ENCODE measurements at regions not wholly inside any gene's neighbourhood (a gene's known extent, or its start where the extent isn't known, plus 50 kb on each side); places are given as distances from the start of the nearest gene placed in this dataset.

DNA sequence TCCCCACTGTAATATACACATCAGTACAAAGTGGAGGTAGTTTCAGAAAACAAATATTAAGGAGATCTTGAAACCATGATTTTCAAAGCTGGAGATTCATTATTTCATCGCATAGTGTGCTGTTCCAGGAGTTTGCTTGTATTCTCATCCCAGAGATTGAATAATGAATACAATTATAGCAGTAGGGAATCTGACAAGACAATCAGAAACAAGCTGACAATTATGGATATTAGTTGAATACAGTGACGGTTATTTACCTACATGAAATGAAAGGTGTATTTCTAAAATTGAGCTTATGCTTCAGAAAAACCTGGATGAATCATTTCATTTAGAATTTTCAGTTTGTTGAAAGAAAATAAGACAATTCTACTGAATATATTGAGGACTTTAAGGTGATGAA is 2119.0 kb downstream of the MRPL39 start:
- WGBS (ENCODE audit: extremely low coverage, insufficient coverage, low lambda C conversion rate) = no CpG with 5 or more reads among the region's 2 CpGs

DNA sequence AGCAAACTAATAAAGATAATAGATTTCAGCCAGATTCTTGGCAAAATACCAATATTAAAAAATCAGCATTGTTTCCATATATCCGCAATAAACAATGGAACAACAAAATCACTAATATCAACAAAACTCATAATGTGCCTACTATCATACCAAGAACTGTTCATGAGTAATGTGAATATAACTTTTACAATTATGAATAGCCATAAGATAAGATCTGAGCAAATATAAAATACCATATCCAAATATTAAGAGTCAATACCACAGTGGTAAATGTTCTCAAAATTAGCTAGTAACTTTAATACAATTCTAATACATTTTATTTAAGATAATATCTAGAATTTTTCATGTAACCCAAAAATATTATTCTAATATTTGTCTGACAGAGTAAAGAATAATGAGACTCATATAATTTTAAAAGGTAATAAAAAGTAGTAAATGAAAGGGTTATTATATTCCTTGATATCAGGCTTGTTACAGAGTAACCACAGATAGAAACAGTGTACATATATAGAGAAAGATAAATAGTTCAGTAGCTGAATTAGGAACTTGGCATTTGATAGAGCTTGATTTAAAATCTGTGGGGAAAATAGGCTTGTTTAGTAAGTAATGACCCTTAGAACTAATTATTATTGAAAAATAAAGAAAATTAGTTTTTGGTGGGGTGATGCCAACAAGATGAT is 2126.6 kb downstream of the MRPL39 start:
- H2BK15ac ChIP-seq (replicated peaks; ENCODE audit: low read depth) = no peak overlapping the region
- DNase-seq = no peak
- no peaks in the 10 kb centered on the region for H3K4me1 ChIP-seq (ENCODE audit: control insufficient read depth, low read depth, low read length)
- no peaks in the 10 kb centered on the region for H3K36me3 ChIP-seq (ENCODE audit: control insufficient read depth, insufficient read depth, low read length)
- H3K23ac ChIP-seq (ENCODE audit: low read length) = no peak overlapping the region
- no peaks in the 10 kb centered on the region for H3K79me1 ChIP-seq (ENCODE audit: low read length)
- H3K4me3 ChIP-seq (ENCODE audit: low read length) = no peak overlapping the region
- no peak overlapping the region for H3K27ac ChIP-seq (ENCODE audit: low read depth, low read length)
- no peak overlapping the region for H2AK5ac ChIP-seq (ENCODE audit: low read length)
- no peaks in the 10 kb centered on the region for H3K79me2 ChIP-seq (ENCODE audit: control insufficient read depth, insufficient read depth, low read length)
- H2BK5ac ChIP-seq (ENCODE audit: low read length) = no peak overlapping the region
- no peaks in the 10 kb centered on the region for H3K27me3 ChIP-seq (ENCODE audit: insufficient read depth, low read length, poor library complexity)
- no peak overlapping the region for H4K8ac ChIP-seq (ENCODE audit: low read depth, low read length)
- H4K5ac ChIP-seq (ENCODE audit: low read length) = no peak overlapping the region
- H3K4ac ChIP-seq (ENCODE audit: low read depth, low read length) = no peak overlapping the region
- H2BK120ac ChIP-seq (ENCODE audit: low read depth, low read length) = no peak overlapping the region
- H3K56ac ChIP-seq (ENCODE audit: low read length) = no peak overlapping the region
- H3K18ac ChIP-seq (ENCODE audit: low read length) = no peak overlapping the region
- no peak overlapping the region for H3K4me2 ChIP-seq (ENCODE audit: low read length)
- no peak overlapping the region for H3K9ac ChIP-seq (ENCODE audit: low read length)
- WGBS (ENCODE audit: extremely low coverage, insufficient coverage, low lambda C conversion rate) = 100% methylated on average over 1 of the region's 1 CpG

More for the DNA sequence above, 2119.0 kb downstream of the MRPL39 start:
- no peak overlapping the region for H2BK120ac ChIP-seq (ENCODE audit: low read depth, low read length)
- no peak for DNase-seq
- H3K18ac ChIP-seq (ENCODE audit: low read length) = no peak overlapping the region
- H4K8ac ChIP-seq (ENCODE audit: low read depth, low read length) = no peak overlapping the region
- no peak overlapping the region for H3K4me3 ChIP-seq (ENCODE audit: low read length)
- H3K4me2 ChIP-seq (ENCODE audit: low read length) = no peak overlapping the region
- H3K79me1 ChIP-seq (ENCODE audit: low read length) = no peaks in the 10 kb centered on the region
- H3K27ac ChIP-seq (ENCODE audit: low read depth, low read length) = no peak overlapping the region
- no peak overlapping the region for H2BK5ac ChIP-seq (ENCODE audit: low read length)
- H2AK5ac ChIP-seq (ENCODE audit: low read length) = no peak overlapping the region
- no peaks in the 10 kb centered on the region for H3K79me2 ChIP-seq (ENCODE audit: control insufficient read depth, insufficient read depth, low read length)
- no peak overlapping the region for H3K9ac ChIP-seq (ENCODE audit: low read length)
- H4K5ac ChIP-seq (ENCODE audit: low read length) = no peak overlapping the region
- H3K4me1 ChIP-seq (ENCODE audit: control insufficient read depth, low read depth, low read length) = no peaks in the 10 kb centered on the region
- H3K27me3 ChIP-seq (ENCODE audit: insufficient read depth, low read length, poor library complexity) = no peaks in the 10 kb centered on the region
- no peak overlapping the region for H3K56ac ChIP-seq (ENCODE audit: low read length)
- no peak overlapping the region for H3K23ac ChIP-seq (ENCODE audit: low read length)
- no peaks in the 10 kb centered on the region for H3K36me3 ChIP-seq (ENCODE audit: control insufficient read depth, insufficient read depth, low read length)
- H2BK15ac ChIP-seq (replicated peaks; ENCODE audit: low read depth) = no peak overlapping the region
- no peak overlapping the region for H3K4ac ChIP-seq (ENCODE audit: low read depth, low read length)

DNA sequence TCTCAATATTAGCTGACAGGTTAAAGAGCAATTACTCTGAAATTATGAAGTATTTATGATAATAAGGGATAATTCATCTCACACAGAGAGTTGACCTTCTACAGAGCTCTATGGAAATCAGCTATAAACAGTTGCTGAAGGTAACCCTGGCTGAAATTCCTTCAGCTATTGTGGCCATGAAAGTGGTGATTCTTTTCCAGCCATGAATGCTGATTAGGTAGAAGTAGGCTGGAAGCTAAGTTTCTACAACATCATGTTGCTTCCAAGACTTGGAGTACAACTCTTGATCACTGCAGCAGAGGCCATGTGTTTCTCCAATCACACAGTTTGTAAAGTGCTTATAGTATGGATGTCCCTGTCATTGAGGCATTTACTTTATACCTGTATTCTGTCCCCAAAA is 2128.9 kb downstream of the MRPL39 start:
- H3K79me1 ChIP-seq (ENCODE audit: low read length) = no peaks in the 10 kb centered on the region
- H3K4ac ChIP-seq (ENCODE audit: low read depth, low read length) = no peak overlapping the region
- H2BK15ac ChIP-seq (replicated peaks; ENCODE audit: low read depth) = no peak overlapping the region
- H3K4me1 ChIP-seq (ENCODE audit: control insufficient read depth, low read depth, low read length) = no peaks in the 10 kb centered on the region
- no peak overlapping the region for H3K4me3 ChIP-seq (ENCODE audit: low read length)
- H4K8ac ChIP-seq (ENCODE audit: low read depth, low read length) = no peak overlapping the region
- no peaks in the 10 kb centered on the region for H3K27me3 ChIP-seq (ENCODE audit: insufficient read depth, low read length, poor library complexity)
- H2BK5ac ChIP-seq (ENCODE audit: low read length) = no peak overlapping the region
- DNase-seq = no peak
- H3K18ac ChIP-seq (ENCODE audit: low read length) = no peak overlapping the region
- no peak overlapping the region for H2AK5ac ChIP-seq (ENCODE audit: low read length)
- H3K9ac ChIP-seq (ENCODE audit: low read length) = no peak overlapping the region
- H3K27ac ChIP-seq (ENCODE audit: low read depth, low read length) = no peak overlapping the region
- H3K56ac ChIP-seq (ENCODE audit: low read length) = no peak overlapping the region
- no peak overlapping the region for H4K5ac ChIP-seq (ENCODE audit: low read length)
- no peaks in the 10 kb centered on the region for H3K79me2 ChIP-seq (ENCODE audit: control insufficient read depth, insufficient read depth, low read length)
- no peaks in the 10 kb centered on the region for H3K36me3 ChIP-seq (ENCODE audit: control insufficient read depth, insufficient read depth, low read length)
- H3K4me2 ChIP-seq (ENCODE audit: low read length) = no peak overlapping the region
- no peak overlapping the region for H3K23ac ChIP-seq (ENCODE audit: low read length)
- no peak overlapping the region for H2BK120ac ChIP-seq (ENCODE audit: low read depth, low read length)

DNA sequence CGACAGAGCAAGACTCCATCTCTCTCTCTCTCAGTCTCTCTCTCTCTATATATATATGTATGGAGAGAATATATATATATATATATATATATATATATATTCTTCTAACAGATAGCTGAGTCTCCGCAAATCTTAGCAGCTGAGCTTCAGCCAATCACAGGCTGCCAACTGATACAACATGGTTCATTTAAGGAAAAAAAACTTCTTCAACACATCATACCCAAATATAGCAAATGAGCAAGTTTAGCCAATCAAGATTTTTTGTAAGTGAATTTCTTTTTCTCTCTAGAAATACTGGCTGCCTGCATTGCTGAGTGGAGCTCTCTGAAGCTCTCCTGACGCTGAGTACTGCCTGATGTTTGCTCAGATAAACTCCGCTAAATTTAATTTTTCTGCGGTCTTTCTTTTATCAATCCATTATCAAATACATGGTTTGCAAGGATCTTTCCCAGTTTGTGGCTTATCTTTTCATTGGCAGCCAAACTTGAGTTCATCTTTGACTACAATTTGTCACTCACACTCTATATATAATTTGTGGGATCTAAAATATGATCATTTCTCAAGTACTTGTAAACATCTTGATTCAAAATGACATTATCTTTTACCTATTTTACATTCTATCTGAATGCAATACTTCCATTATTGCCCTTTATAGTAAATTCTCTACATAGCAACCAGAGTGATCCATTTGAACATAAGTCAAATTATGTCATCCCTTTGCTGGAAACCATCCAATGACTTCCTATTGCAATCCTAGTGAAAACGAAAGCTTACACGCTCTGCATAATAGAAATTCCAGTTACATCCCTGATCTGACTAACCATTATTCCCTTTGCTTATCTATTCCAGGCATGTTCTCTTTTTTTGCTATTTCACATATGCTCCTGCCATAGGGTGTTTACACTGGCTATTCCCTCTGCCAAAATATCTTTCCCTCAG is 2131.7 kb downstream of the MRPL39 start:
- H3K27ac ChIP-seq (ENCODE audit: low read depth, low read length) = no peak overlapping the region
- H3K56ac ChIP-seq (ENCODE audit: low read length) = no peak overlapping the region
- H2BK120ac ChIP-seq (ENCODE audit: low read depth, low read length) = no peak overlapping the region
- no peaks in the 10 kb centered on the region for H3K4me1 ChIP-seq (ENCODE audit: control insufficient read depth, low read depth, low read length)
- H3K36me3 ChIP-seq (ENCODE audit: control insufficient read depth, insufficient read depth, low read length) = no peaks in the 10 kb centered on the region
- H3K23ac ChIP-seq (ENCODE audit: low read length) = no peak overlapping the region
- H3K79me1 ChIP-seq (ENCODE audit: low read length) = no peaks in the 10 kb centered on the region
- H3K9ac ChIP-seq (ENCODE audit: low read length) = no peak overlapping the region
- H4K5ac ChIP-seq (ENCODE audit: low read length) = no peak overlapping the region
- no peak overlapping the region for H2BK5ac ChIP-seq (ENCODE audit: low read length)
- H3K4me3 ChIP-seq (ENCODE audit: low read length) = no peak overlapping the region
- no peaks in the 10 kb centered on the region for H3K79me2 ChIP-seq (ENCODE audit: control insufficient read depth, insufficient read depth, low read length)
- H3K27me3 ChIP-seq (ENCODE audit: insufficient read depth, low read length, poor library complexity) = no peaks in the 10 kb centered on the region
- no peak for DNase-seq
- no peak overlapping the region for H2BK15ac ChIP-seq (replicated peaks; ENCODE audit: low read depth)
- H3K4ac ChIP-seq (ENCODE audit: low read depth, low read length) = no peak overlapping the region
- H3K18ac ChIP-seq (ENCODE audit: low read length) = no peak overlapping the region
- H2AK5ac ChIP-seq (ENCODE audit: low read length) = no peak overlapping the region
- WGBS (ENCODE audit: extremely low coverage, insufficient coverage, low lambda C conversion rate) = no CpG with 5 or more reads among the region's 7 CpGs
- H3K4me2 ChIP-seq (ENCODE audit: low read length) = no peak overlapping the region
- no peak overlapping the region for H4K8ac ChIP-seq (ENCODE audit: low read depth, low read length)

DNA sequence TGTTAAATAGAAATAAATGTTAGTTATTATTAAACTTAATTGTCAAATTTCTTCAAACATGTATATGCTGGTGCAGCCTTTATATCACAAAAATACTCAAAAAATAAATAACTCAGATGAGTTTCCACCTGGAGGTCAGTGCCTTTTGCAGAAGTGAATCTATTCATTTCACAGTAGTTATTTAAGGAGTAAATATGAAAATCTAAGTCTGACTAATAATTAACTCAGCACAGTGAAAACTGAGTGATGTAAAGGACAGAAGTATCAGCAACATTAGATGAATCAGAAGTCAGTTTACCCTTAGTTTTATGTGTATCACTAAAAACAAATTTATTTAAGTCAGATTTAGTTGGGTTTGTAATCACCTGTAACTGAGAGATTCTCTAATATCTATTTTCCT is 2135.4 kb downstream of the MRPL39 start:
- Histone ChIP-seq H3K79me1 (ENCODE audit: low read length) (no peaks in the 10 kb centered on the region), H3K27ac (ENCODE audit: low read depth, low read length) (no peak overlapping the region), H4K5ac (ENCODE audit: low read length) (no peak overlapping the region), H4K8ac (ENCODE audit: low read depth, low read length) (no peak overlapping the region), H3K9ac (ENCODE audit: low read length) (no peak overlapping the region), H3K27me3 (ENCODE audit: insufficient read depth, low read length, poor library complexity) (no peaks in the 10 kb centered on the region), H3K23ac (ENCODE audit: low read length) (no peak overlapping the region), H3K4ac (ENCODE audit: low read depth, low read length) (no peak overlapping the region), H3K56ac (ENCODE audit: low read length) (no peak overlapping the region), H2BK15ac (replicated peaks; ENCODE audit: low read depth) (no peak overlapping the region), H3K18ac (ENCODE audit: low read length) (no peak overlapping the region), H3K4me3 (ENCODE audit: low read length) (no peak overlapping the region), H2AK5ac (ENCODE audit: low read length) (no peak overlapping the region), H3K4me1 (ENCODE audit: control insufficient read depth, low read depth, low read length) (peaks cover 2% of the 10 kb centered on the region), H2BK5ac (ENCODE audit: low read length) (no peak overlapping the region), H3K79me2 (ENCODE audit: control insufficient read depth, insufficient read depth, low read length) (no peaks in the 10 kb centered on the region), H2BK120ac (ENCODE audit: low read depth, low read length) (no peak overlapping the region), H3K36me3 (ENCODE audit: control insufficient read depth, insufficient read depth, low read length) (no peaks in the 10 kb centered on the region), H3K4me2 (ENCODE audit: low read length) (no peak overlapping the region)
- DNase-seq = no peak
